ENCODE measurements at regions not wholly inside any gene's neighbourhood (a gene's known extent, or its start where the extent isn't known, plus 50 kb on each side); places are given as distances from the start of the nearest gene placed in this dataset.

- ChIA-PET POLR2A (no interaction called here), CTCF (no interaction called here)
- H3K4me3 ChIP-seq (ENCODE audit: control insufficient read depth in 1 of 2, extremely low read depth in 1 of 2, low read length in 1 of 2): no peak overlapping the region
- no peaks in the 10 kb centered on the region for H3K36me3 Mint-ChIP-seq
- no peaks in the 10 kb centered on the region for H3K4me1 Mint-ChIP-seq
- H3K27ac ChIP-seq (ENCODE audit: low read length): no peak overlapping the region
- H3K27me3 ChIP-seq (replicated peaks in 1 of 2; ENCODE audit: control insufficient read depth in 2 of 2, extremely low read depth in 1 of 2, insufficient read depth in 2 of 2, low read length in 1 of 2): no peaks in the 10 kb centered on the region
- DNase-seq (no peak), ATAC-seq (replicated peaks in 1 of 4) (no peak)
- H3K9me3 ChIP-seq: no peaks in the 10 kb centered on the region
- no peak overlapping the region for H3K4me3 Mint-ChIP-seq
- H3K27me3 Mint-ChIP-seq: no peaks in the 10 kb centered on the region
- no peaks in the 10 kb centered on the region for H3K9me3 Mint-ChIP-seq
- no peaks in the 10 kb centered on the region for H3K4me1 ChIP-seq (ENCODE audit: control insufficient read depth in 1 of 2, extremely low read depth in 1 of 2, insufficient read depth in 2 of 2, low read length in 2 of 2)
- H3K27ac Mint-ChIP-seq: no peak overlapping the region
- WGBS (ENCODE audit: insufficient coverage): no CpG with 5 or more reads among the region's 3 CpGs
- H3K36me3 ChIP-seq (ENCODE audit: control insufficient read depth in 2 of 2, extremely low read depth in 1 of 2, insufficient read depth in 1 of 2, low read length in 1 of 2): no peaks in the 10 kb centered on the region
These were observed 611.6 kb downstream of the PRELID2 start for GRCh38 chr5:145223582-145223981.

GRCh38 chr5:145222622-145223021 lies 612.5 kb downstream of the PRELID2 start:
- Histone ChIP-seq H3K36me3 (ENCODE audit: control insufficient read depth in 2 of 2, extremely low read depth in 1 of 2, insufficient read depth in 1 of 2, low read length in 1 of 2) (no peaks in the 10 kb centered on the region), H3K4me1 (ENCODE audit: control insufficient read depth in 1 of 2, extremely low read depth in 1 of 2, insufficient read depth in 2 of 2, low read length in 2 of 2) (no peaks in the 10 kb centered on the region), H3K9me3 (no peaks in the 10 kb centered on the region), H3K27me3 (replicated peaks in 1 of 2; ENCODE audit: control insufficient read depth in 2 of 2, extremely low read depth in 1 of 2, insufficient read depth in 2 of 2, low read length in 1 of 2) (no peaks in the 10 kb centered on the region), H3K27ac (ENCODE audit: low read length) (no peak overlapping the region), H3K4me3 (ENCODE audit: control insufficient read depth in 1 of 2, extremely low read depth in 1 of 2, low read length in 1 of 2) (no peak overlapping the region)
- no peaks in the 10 kb centered on the region for H3K36me3 Mint-ChIP-seq
- DNase-seq (no peak), ATAC-seq (replicated peaks in 1 of 4) (no peak)
- H3K4me1 Mint-ChIP-seq: no peaks in the 10 kb centered on the region
- H3K9me3 Mint-ChIP-seq: no peaks in the 10 kb centered on the region
- POLR2A ChIA-PET: no interaction called here
- H3K4me3 Mint-ChIP-seq: no peak overlapping the region
- CTCF ChIA-PET: no interaction called here
- H3K27me3 Mint-ChIP-seq: no peaks in the 10 kb centered on the region
- no peak overlapping the region for H3K27ac Mint-ChIP-seq

GRCh38 chr5:145221416-145221815 lies 613.7 kb downstream of the PRELID2 start:
- ATAC-seq (replicated peaks in 1 of 4) (no peak), DNase-seq (no peak)
- Histone ChIP-seq H3K27ac (ENCODE audit: low read length) (no peak overlapping the region), H3K9me3 (no peaks in the 10 kb centered on the region), H3K4me1 (ENCODE audit: control insufficient read depth in 1 of 2, extremely low read depth in 1 of 2, insufficient read depth in 2 of 2, low read length in 2 of 2) (no peaks in the 10 kb centered on the region), H3K36me3 (ENCODE audit: control insufficient read depth in 2 of 2, extremely low read depth in 1 of 2, insufficient read depth in 1 of 2, low read length in 1 of 2) (no peaks in the 10 kb centered on the region), H3K4me3 (ENCODE audit: control insufficient read depth in 1 of 2, extremely low read depth in 1 of 2, low read length in 1 of 2) (no peak overlapping the region), H3K27me3 (replicated peaks in 1 of 2; ENCODE audit: control insufficient read depth in 2 of 2, extremely low read depth in 1 of 2, insufficient read depth in 2 of 2, low read length in 1 of 2) (no peaks in the 10 kb centered on the region)
- Mint-ChIP-seq H3K27ac (no peak overlapping the region), H3K4me1 (no peaks in the 10 kb centered on the region), H3K27me3 (no peaks in the 10 kb centered on the region), H3K4me3 (no peak overlapping the region), H3K36me3 (no peaks in the 10 kb centered on the region), H3K9me3 (peaks cover 0 to 1% (median 0%) of the 10 kb centered on the region in 3 donors)
- POLR2A ChIA-PET: no interaction called here
- CTCF ChIA-PET: no interaction called here
- WGBS (ENCODE audit: insufficient coverage): no CpG with 5 or more reads among the region's 1 CpG

GRCh38 chr5:145220481-145220880 lies 614.7 kb downstream of the PRELID2 start:
- ChIA-PET CTCF (no interaction called here), POLR2A (no interaction called here)
- Mint-ChIP-seq H3K9me3 (peaks cover 0 to 3% (median 0%) of the 10 kb centered on the region in 3 donors), H3K4me1 (no peaks in the 10 kb centered on the region), H3K27me3 (no peaks in the 10 kb centered on the region), H3K36me3 (no peaks in the 10 kb centered on the region), H3K27ac (no peak overlapping the region), H3K4me3 (no peak overlapping the region)
- DNase-seq (no peak), ATAC-seq (replicated peaks in 1 of 4) (no peak)
- no peaks in the 10 kb centered on the region for H3K4me1 ChIP-seq (ENCODE audit: control insufficient read depth in 1 of 2, extremely low read depth in 1 of 2, insufficient read depth in 2 of 2, low read length in 2 of 2)
- WGBS (ENCODE audit: insufficient coverage): 87% methylated on average over 3 of the region's 5 CpGs
- no peaks in the 10 kb centered on the region for H3K27me3 ChIP-seq (replicated peaks in 1 of 2; ENCODE audit: control insufficient read depth in 2 of 2, extremely low read depth in 1 of 2, insufficient read depth in 2 of 2, low read length in 1 of 2)
- no peaks in the 10 kb centered on the region for H3K36me3 ChIP-seq (ENCODE audit: control insufficient read depth in 2 of 2, extremely low read depth in 1 of 2, insufficient read depth in 1 of 2, low read length in 1 of 2)
- H3K4me3 ChIP-seq (ENCODE audit: control insufficient read depth in 1 of 2, extremely low read depth in 1 of 2, low read length in 1 of 2): no peak overlapping the region
- no peak overlapping the region for H3K27ac ChIP-seq (ENCODE audit: low read length)
- H3K9me3 ChIP-seq: no peaks in the 10 kb centered on the region

- no peaks in the 10 kb centered on the region for H3K36me3 ChIP-seq (ENCODE audit: control insufficient read depth in 2 of 2, extremely low read depth in 1 of 2, insufficient read depth in 1 of 2, low read length in 1 of 2)
- H3K9me3 ChIP-seq: no peaks in the 10 kb centered on the region
- no peak overlapping the region for H3K4me3 ChIP-seq (ENCODE audit: control insufficient read depth in 1 of 2, extremely low read depth in 1 of 2, low read length in 1 of 2)
- Mint-ChIP-seq H3K27ac (no peak overlapping the region), H3K36me3 (no peaks in the 10 kb centered on the region), H3K4me1 (no peaks in the 10 kb centered on the region), H3K27me3 (no peaks in the 10 kb centered on the region), H3K4me3 (no peak overlapping the region), H3K9me3 (peaks cover 0 to 13% (median 9%) of the 10 kb centered on the region in 3 donors)
- ChIA-PET POLR2A (no interaction called here), CTCF (no interaction called here)
- DNase-seq: no peak
- no peak overlapping the region for H3K27ac ChIP-seq (ENCODE audit: low read length)
- no peaks in the 10 kb centered on the region for H3K4me1 ChIP-seq (ENCODE audit: control insufficient read depth in 1 of 2, extremely low read depth in 1 of 2, insufficient read depth in 2 of 2, low read length in 2 of 2)
- ATAC-seq (replicated peaks in 1 of 4): no peak
- no peaks in the 10 kb centered on the region for H3K27me3 ChIP-seq (replicated peaks in 1 of 2; ENCODE audit: control insufficient read depth in 2 of 2, extremely low read depth in 1 of 2, insufficient read depth in 2 of 2, low read length in 1 of 2)
- WGBS (ENCODE audit: insufficient coverage): no CpG with 5 or more reads among the region's 1 CpG
These were observed 616.2 kb downstream of the PRELID2 start for GRCh38 chr5:145218982-145219381.

- Mint-ChIP-seq H3K4me1 (no peaks in the 10 kb centered on the region), H3K9me3 (peaks cover 0 to 13% (median 9%) of the 10 kb centered on the region in 3 donors), H3K27ac (no peak overlapping the region), H3K36me3 (no peaks in the 10 kb centered on the region), H3K4me3 (no peak overlapping the region), H3K27me3 (no peaks in the 10 kb centered on the region)
- CTCF ChIA-PET: no interaction called here
- Histone ChIP-seq H3K27me3 (replicated peaks in 1 of 2; ENCODE audit: control insufficient read depth in 2 of 2, extremely low read depth in 1 of 2, insufficient read depth in 2 of 2, low read length in 1 of 2) (no peaks in the 10 kb centered on the region), H3K4me3 (ENCODE audit: control insufficient read depth in 1 of 2, extremely low read depth in 1 of 2, low read length in 1 of 2) (no peak overlapping the region), H3K9me3 (no peaks in the 10 kb centered on the region), H3K4me1 (ENCODE audit: control insufficient read depth in 1 of 2, extremely low read depth in 1 of 2, insufficient read depth in 2 of 2, low read length in 2 of 2) (no peaks in the 10 kb centered on the region), H3K27ac (ENCODE audit: low read length) (no peak overlapping the region), H3K36me3 (ENCODE audit: control insufficient read depth in 2 of 2, extremely low read depth in 1 of 2, insufficient read depth in 1 of 2, low read length in 1 of 2) (no peaks in the 10 kb centered on the region)
- POLR2A ChIA-PET: no interaction called here
- no peak for DNase-seq
- 74% methylated on average over 3 of the region's 3 CpGs for WGBS (ENCODE audit: insufficient coverage)
- no peak for ATAC-seq (replicated peaks in 1 of 4)
These were observed 617.1 kb downstream of the PRELID2 start for GRCh38 chr5:145218019-145218418.

GRCh38 chr5:145210020-145210419 lies 625.1 kb downstream of the PRELID2 start:
- no peak overlapping the region for H3K27ac ChIP-seq (ENCODE audit: low read length)
- ATAC-seq (replicated peaks in 1 of 4): no peak
- no peaks in the 10 kb centered on the region for H3K36me3 ChIP-seq (ENCODE audit: control insufficient read depth in 2 of 2, extremely low read depth in 1 of 2, insufficient read depth in 1 of 2, low read length in 1 of 2)
- H3K4me3 ChIP-seq (ENCODE audit: control insufficient read depth in 1 of 2, extremely low read depth in 1 of 2, low read length in 1 of 2): no peak overlapping the region
- no peak for DNase-seq
- 78% methylated on average over 3 of the region's 3 CpGs for WGBS (ENCODE audit: insufficient coverage)
- Mint-ChIP-seq H3K9me3 (peaks cover 4 to 33% (median 30%) of the 10 kb centered on the region in 3 donors), H3K27ac (no peak overlapping the region), H3K4me3 (no peak overlapping the region), H3K4me1 (no peaks in the 10 kb centered on the region), H3K36me3 (no peaks in the 10 kb centered on the region), H3K27me3 (no peaks in the 10 kb centered on the region)
- CTCF ChIA-PET: no interaction called here
- no peaks in the 10 kb centered on the region for H3K9me3 ChIP-seq
- H3K4me1 ChIP-seq (ENCODE audit: control insufficient read depth in 1 of 2, extremely low read depth in 1 of 2, insufficient read depth in 2 of 2, low read length in 2 of 2): no peaks in the 10 kb centered on the region
- H3K27me3 ChIP-seq (replicated peaks in 1 of 2; ENCODE audit: control insufficient read depth in 2 of 2, extremely low read depth in 1 of 2, insufficient read depth in 2 of 2, low read length in 1 of 2): no peaks in the 10 kb centered on the region
- POLR2A ChIA-PET: no interaction called here
